ENCODE measurements at regions not wholly inside any gene's neighbourhood (a gene's known extent, or its start where the extent isn't known, plus 50 kb on each side); places are given as distances from the start of the nearest gene placed in this dataset.

GRCh38 chr1:233520261-233521191 lies 93.4 kb upstream of the KCNK1 start:
- Histone ChIP-seq H3K9ac (ENCODE audit: low read length) (peak overlapping the region; percentile 37), H3K4me1 (ENCODE audit: control insufficient read depth in 1 of 2, insufficient read depth in 2 of 2, low read length in 2 of 2) (peaks cover 4 to 24% of the 10 kb centered on the region in 2 experiments; a peak in 2 of 4 replicates), H3K9me3 (ENCODE audit: control insufficient read depth in 1 of 2, insufficient read depth in 1 of 2, low read depth in 1 of 2, low read length in 2 of 2) (no peaks in the 10 kb centered on the region), H3K4me2 (ENCODE audit: low read length) (peak overlapping the region; percentile 58), H3K36me3 (ENCODE audit: control insufficient read depth in 1 of 2, insufficient read depth in 2 of 2, low read length in 2 of 2) (no peaks in the 10 kb centered on the region), H3K79me2 (ENCODE audit: insufficient read depth, low read length) (no peaks in the 10 kb centered on the region), H2AFZ (ENCODE audit: low read depth, low read length, poor library complexity, severe bottlenecking) (peak overlapping the region; percentile 70), H4K20me1 (ENCODE audit: insufficient read depth) (no peaks in the 10 kb centered on the region), H3K27me3 (ENCODE audit: insufficient read depth, low read length) (no peaks in the 10 kb centered on the region), H3K4me3 (replicated peaks in 1 of 2; ENCODE audit: low read depth in 1 of 2, low read length in 2 of 2) (0 out of 4 replicates have a peak overlapping the region, but pooled peaks of 1 of the 2 experiments have one; percentile 7), H3K27ac (ENCODE audit: low read depth, low read length) (no peak overlapping the region), H3K9me2 (ENCODE audit: insufficient read depth) (no peaks in the 10 kb centered on the region)
- CTCF ChIA-PET: interaction anchor here (0.7 to 1.4 kb wide), 2 partner anchors 79 to 270 kb away, joined by 3 read pairs; no protein-coding TSS in a partner anchor
- DNase-seq (ENCODE audit: low read depth, low spot score) (peak; percentile 68), ATAC-seq (peak; percentile 88)
- RAD21 ChIA-PET (ENCODE audit: low non-redundant PET in 1 of 2, low total read pairs in 2 of 2, uncharacterized antibody in 2 of 2, unreplicated experiment in 2 of 2): interaction anchor here in 1 of 2 experiments (1.1 kb wide), 1 partner anchor 271 kb away, joined by 3 read pairs; no protein-coding TSS in a partner anchor
- BruUV-seq (replicated peaks): TSS peak; percentile 90
- POLR2A ChIA-PET: interaction anchor here (1.0 kb wide), 1 partner anchor 23 kb away, joined by 5 read pairs; no protein-coding TSS in a partner anchor
- intact Hi-C loops (cut with micrococcal nuclease): loop anchor here (5.0 kb wide), 1 partner anchor 382 kb away; the partner anchor contains the start of gene SLC35F3
- TF ChIP-seq REST (IDR thresholded peaks at IDR 0.05; ENCODE audit: low read depth) (no peak), ZNF274 (IDR thresholded peaks at IDR 0.05; ENCODE audit: low read depth, low read length) (no peak), FOSL1 (IDR thresholded peaks at IDR 0.05; ENCODE audit: low read depth) (peak; percentile 71; the same call in 1 of the 2 replicates), ELF1 (IDR thresholded peaks at IDR 0.05; ENCODE audit: borderline replicate concordance, low read depth) (no peak), CEBPB (IDR thresholded peaks at IDR 0.05; ENCODE audit: low read depth) (no peak), YY1 (IDR thresholded peaks at IDR 0.05; ENCODE audit: extremely low read depth, insufficient replicate concordance, low read depth, low read length) (no peak), EZH2phosphoT487 (IDR thresholded peaks at IDR 0.05; ENCODE audit: borderline replicate concordance) (no peak), CBX3 (IDR thresholded peaks at IDR 0.05; ENCODE audit: low read depth) (peak; percentile 56; the same call in 1 of the 2 replicates), JUND (IDR thresholded peaks at IDR 0.05) (no peak; the same call in none of the 2 replicates), TCF7L2 (IDR thresholded peaks at IDR 0.05; ENCODE audit: borderline replicate concordance, extremely low read depth, insufficient read depth, insufficient read length) (no peak), ZBTB33 (IDR thresholded peaks at IDR 0.05; ENCODE audit: extremely low read depth, insufficient replicate concordance, low read length) (no peak), SIN3A (IDR thresholded peaks at IDR 0.05; ENCODE audit: low read depth) (no peak; the same call in 1 of the 2 replicates), ATF3 (IDR thresholded peaks at IDR 0.05) (no peak), POLR2A (IDR thresholded peaks at IDR 0.05; ENCODE audit: borderline replicate concordance, extremely low read depth, insufficient read depth, insufficient read length) (no peak), MAX (IDR thresholded peaks at IDR 0.05) (peak; percentile 85), CTCF (IDR thresholded peaks at IDR 0.05 in 2 of 3, conservative IDR thresholded peaks at IDR 0.05 in 1 of 3; ENCODE audit: borderline replicate concordance in 1 of 3, insufficient read depth in 1 of 3, low read depth in 2 of 3, low read length in 2 of 3) (no peak)
